Heart right ventricle (tissue), 16 donors: ENCODE measurements at regions not wholly inside any gene's neighbourhood (a gene's known extent, or its start where the extent isn't known, plus 50 kb on each side); places are given as distances from the start of the nearest gene placed in this dataset.

Experiments used
- ATAC-seq, 8 donors: fragments of 200-7000 bp; cut with Tn5 transposase; one replicate each; pipeline ENCODE4 v1.9.1; 2020; ENCODE audit warnings: mild to moderate bottlenecking in 8 of 8, moderate library complexity in 8 of 8, moderate number of reproducible peaks in 1 of 8
- DNase-seq, 2 donors: peaks; one replicate each; pipeline ENCODE4 v3.0.0-alpha.2; 2020
- H3K27ac ChIP-seq, 10 donors: fragments of 200-600 bp; sonication (generic) in 2 of 10; one replicate each; pipeline versions ENCODE4 v1.5.0 to v1.8.0; 2020 to 2022; ENCODE audit warnings: mild to moderate bottlenecking in 3 of 10
- H3K27me3 ChIP-seq, 7 donors: fragments of 200-600 bp; one replicate each; pipeline ENCODE4 v1.8.0; 2021 to 2022; ENCODE audit warnings: mild to moderate bottlenecking in 2 of 7
- H3K36me3 ChIP-seq, 9 donors: fragments of 200-600 bp; sonication (generic) in 1 of 9; one replicate each; pipeline versions ENCODE4 v1.5.0 to v1.8.0; 2020 to 2022; ENCODE audit warnings: mild to moderate bottlenecking in 2 of 9
- H3K4me1 ChIP-seq, 9 donors: fragments of 200-600 bp; sonication (generic) in 1 of 9; one replicate each; pipeline versions ENCODE4 v1.5.0 to v1.8.0; 2020 to 2022; ENCODE audit warnings: mild to moderate bottlenecking in 4 of 9
- H3K4me3 ChIP-seq, 10 donors: fragments of 200-600 bp; sonication (generic) in 2 of 10; one replicate each; pipeline versions ENCODE4 v1.5.0 to v1.8.0; 2020 to 2022; ENCODE audit warnings: mild to moderate bottlenecking in 7 of 10, moderate library complexity in 2 of 10
- H3K9me3 ChIP-seq, 11 donors: fragments of 200-600 bp in 10 of 11; sonication (generic) in 2 of 11; one replicate each; pipeline versions ENCODE4 v1.5.0 to v1.8.0; 2013 to 2022; ENCODE audit warnings: mild to moderate bottlenecking in 2 of 11, control low read depth in 1 of 11, moderate library complexity in 1 of 11
- CTCF ChIP-seq, 9 donors: fragments of 200-600 bp; sonication (generic) in 2 of 9; IDR thresholded peaks; one replicate each; pipeline versions ENCODE4 v1.5.0 to v1.8.0; 2021 to 2022; ENCODE audit warnings: antibody characterized with exemption in 9 of 9, mild to moderate bottlenecking in 5 of 9, moderate library complexity in 1 of 9
- WGBS, 2 donors: extraction: QIAGEN DNeasy Blood & Tissue Kit; methylation state at CpG; one replicate each; pipeline ENCODE4 v1.1.7; 2013; ENCODE audit warnings: inconsistent platforms in 1 of 2; 5-methylcytosine and 5-hydroxymethylcytosine counted together
- intact Hi-C, 10 donors: fragments of 100-400 bp; cut with DNase I; formaldehyde crosslinking; loops; one replicate each; pipeline versions ENCODE4 v1.11.1 to v1.14.2; 2022
- donor health status: Arrhythmogenic right ventricular cardiomyopathy.
- donor health status: ischemic (EF 13 %, LVEDD 7.1; RV severe dilation, severe dysfunction).
- donor health status: healthy with polysubstance abuse.
- donor health status: DM: no; HTN: yes; CAD: no.
- donor health status: DM: no; HTN: no; CAD: no.
- donor health status: ischemic (EF 25% LVEDD 6.9; RV normal size, moderate dysfunction).
- donor health status: ischemic (EF 25% LVEDD 5.7; RV mildly dilated, moderate dysfunction).
- donor health status: healthy.
- donor health status: DM: yes; HTN: yes; CAD: no.
- donor health status: Ischemic cardiomyopathy.
- donor health status: ischemic (EF 35%, LVEDD 5.7; RV mildly dilated, moderate dysfunction).
- donor health status: nonischemic (EF 11% LVEDD 7.7; RV severe dilation, severe dysfunction).
- donor health status: DM: yes; HTN: yes; CAD: no.
- donor health status: PGD.
- donor health status: ischemic (EF 29% LVEDD 5.4; RV normal size, mild dysfunction).
- donor health status: nonischemic (EF 23%, LVEDD 6.1; RV moderate dilation, normal function).

- H3K27ac ChIP-seq = no peak overlapping the region
- DNase-seq = no peak
- H3K9me3 ChIP-seq = no peaks in the 10 kb centered on the region
- intact Hi-C loops = no loop called here
- no peaks in the 10 kb centered on the region for H3K4me1 ChIP-seq
- H3K4me3 ChIP-seq = no peak overlapping the region
- WGBS, 2 donors = 71 to 72% methylated on average over 5 of the region's 5 CpGs
- no peaks in the 10 kb centered on the region for H3K36me3 ChIP-seq
- ATAC-seq = no peak
- no peak for TF ChIP-seq CTCF (IDR thresholded peaks at IDR 0.05)
- no peaks in the 10 kb centered on the region for H3K27me3 ChIP-seq
Observed at GRCh38 chrY:21180921-21181320, 330.2 kb upstream of the RBMY1B start.

GRCh38 chrY:21184271-21184670 lies 326.9 kb upstream of the RBMY1B start:
- Histone ChIP-seq H3K4me1 (no peaks in the 10 kb centered on the region), H3K27me3 (no peaks in the 10 kb centered on the region), H3K27ac (no peak overlapping the region), H3K36me3 (no peaks in the 10 kb centered on the region), H3K9me3 (no peaks in the 10 kb centered on the region), H3K4me3 (no peak overlapping the region)
- DNase-seq (no peak), ATAC-seq (no peak)
- TF ChIP-seq CTCF (IDR thresholded peaks at IDR 0.05) = no peak
- intact Hi-C loops = no loop called here
- 79 to 93% methylated on average over 1 of the region's 1 CpG for WGBS, 2 donors

GRCh38 chrY:21185419-21186105 lies 325.6 kb upstream of the RBMY1B start:
- Histone ChIP-seq H3K4me1 (no peaks in the 10 kb centered on the region), H3K27me3 (no peaks in the 10 kb centered on the region), H3K36me3 (no peaks in the 10 kb centered on the region), H3K9me3 (no peaks in the 10 kb centered on the region), H3K4me3 (no peak overlapping the region), H3K27ac (no peak overlapping the region)
- WGBS, 2 donors = 54 to 72% methylated on average over 6 of the region's 6 CpGs
- no peak for TF ChIP-seq CTCF (IDR thresholded peaks at IDR 0.05)
- intact Hi-C loops = no loop called here
- no peak for DNase-seq
- no peak for ATAC-seq

- Histone ChIP-seq H3K27ac (no peak overlapping the region), H3K4me1 (no peaks in the 10 kb centered on the region), H3K4me3 (no peak overlapping the region), H3K9me3 (no peaks in the 10 kb centered on the region), H3K27me3 (no peaks in the 10 kb centered on the region), H3K36me3 (no peaks in the 10 kb centered on the region)
- ATAC-seq (no peak), DNase-seq (no peak)
- intact Hi-C loops = no loop called here
- WGBS, 2 donors = 71% methylated on average over 3 of the region's 3 CpGs
- no peak for TF ChIP-seq CTCF (IDR thresholded peaks at IDR 0.05)
Observed at GRCh38 chrY:21192694-21193093, 318.4 kb upstream of the RBMY1B start.
